HUES64 (cell line): ENCODE measurements at regions not wholly inside any gene's neighbourhood (a gene's known extent, or its start where the extent isn't known, plus 50 kb on each side); places are given as distances from the start of the nearest gene placed in this dataset.

Source experiments
- H3K27ac ChIP-seq: 2 replicates; pipeline ENCODE4 v1.7.0; 2013; ENCODE audit warnings: low read depth, low read length, inconsistent platforms
- H3K27me3 ChIP-seq: 2 replicates; pipeline ENCODE4 v1.6.1; 2013; ENCODE audit warnings: mild to moderate bottlenecking, low read length; ENCODE audit not compliant: insufficient read depth
- H3K36me3 ChIP-seq: 2 replicates; pipeline ENCODE4 v1.6.1; 2013; ENCODE audit warnings: mild to moderate bottlenecking, low read length; ENCODE audit not compliant: insufficient read depth
- H3K4me1 ChIP-seq: 2 replicates; pipeline ENCODE4 v1.6.1; 2013; ENCODE audit warnings: mild to moderate bottlenecking, low read length, moderate library complexity; ENCODE audit not compliant: insufficient read depth
- H3K4me3 ChIP-seq: 2 replicates; pipeline ENCODE4 v1.5.1; 2013; ENCODE audit warnings: mild to moderate bottlenecking, low read length, moderate library complexity
- H3K9ac ChIP-seq: 2 replicates; pipeline ENCODE4 v1.6.1; 2013; ENCODE audit warnings: mild to moderate bottlenecking, low read depth, low read length
- H3K9me3 ChIP-seq: 2 replicates; pipeline ENCODE4 v1.6.1; 2013; ENCODE audit warnings: low read depth, low read length; ENCODE audit not compliant: insufficient read depth
- WGBS: fragments of 150-250, 120-280 bp; methylation state at CpG from one replicate; pipeline ENCODE4 v1.1.7; 2013; ENCODE audit warnings: missing lambda C conversion rate; 5-methylcytosine and 5-hydroxymethylcytosine counted together

DNA sequence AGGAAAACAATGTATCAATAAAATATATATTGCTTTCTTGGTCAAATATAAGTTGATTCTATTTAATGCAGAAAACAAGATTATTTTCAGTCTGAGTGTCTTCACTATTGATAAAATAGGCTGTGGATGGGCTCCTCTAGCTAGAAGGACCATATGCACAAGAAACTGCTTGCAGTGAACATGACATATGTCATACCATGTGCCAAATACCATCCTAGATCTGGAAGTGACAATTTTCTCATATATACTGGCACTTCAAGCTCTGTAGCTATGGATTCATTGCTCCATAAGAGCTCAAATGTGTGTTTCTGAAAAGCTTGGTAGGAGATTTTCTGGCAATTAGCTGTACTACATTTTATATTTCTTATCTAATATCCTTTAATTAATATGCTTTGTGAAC, 95.6 kb upstream of the CDH6 start:
- Histone ChIP-seq H3K4me3 (no peak overlapping the region), H3K27me3 (no peaks in the 10 kb centered on the region), H3K4me1 (peaks cover 12% of the 10 kb centered on the region), H3K9me3 (peaks cover 9% of the 10 kb centered on the region; the same call in 1 of the 2 replicates), H3K36me3 (no peaks in the 10 kb centered on the region), H3K9ac (no peak overlapping the region), H3K27ac (no peak overlapping the region)

DNA sequence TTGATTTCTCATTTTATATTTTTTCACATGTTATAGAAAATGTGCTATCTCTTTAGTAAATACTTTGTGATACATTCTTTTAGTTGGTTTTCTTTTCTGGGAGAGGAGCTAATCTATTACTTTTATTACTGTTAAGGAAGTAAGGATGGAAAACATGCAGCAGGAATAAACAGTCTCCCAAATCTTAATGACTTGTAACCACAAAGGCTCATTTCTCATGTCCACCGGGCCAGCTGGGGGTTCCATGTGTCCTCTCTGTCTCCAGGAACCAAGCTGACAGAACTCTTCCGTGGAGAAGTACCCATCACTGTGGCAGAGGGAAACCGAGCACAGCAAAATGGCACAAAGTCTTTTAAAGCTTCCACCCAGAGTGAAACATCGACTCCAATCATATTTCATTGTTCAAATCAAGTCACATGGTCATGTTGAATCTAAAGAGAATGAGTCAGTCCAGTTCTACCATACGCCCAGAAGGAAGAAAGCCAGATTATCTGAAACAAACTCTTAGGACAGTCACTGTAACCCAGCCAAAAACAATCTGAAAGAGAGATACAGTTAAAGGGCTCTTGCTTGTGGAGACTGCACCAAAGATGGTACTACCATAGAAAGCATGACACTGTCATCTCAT, 97.1 kb upstream of the CDH6 start:
- H3K9me3 ChIP-seq: peaks cover 9% of the 10 kb centered on the region; the same call in 1 of the 2 replicates
- peaks cover 9% of the 10 kb centered on the region; the same call in 1 of the 2 replicates for H3K4me1 ChIP-seq
- WGBS: 96% methylated on average over 5 of the region's 5 CpGs
- H3K36me3 ChIP-seq: no peaks in the 10 kb centered on the region
- H3K9ac ChIP-seq: no peak overlapping the region
- H3K27me3 ChIP-seq: no peaks in the 10 kb centered on the region
- no peak overlapping the region for H3K4me3 ChIP-seq
- no peak overlapping the region for H3K27ac ChIP-seq

DNA sequence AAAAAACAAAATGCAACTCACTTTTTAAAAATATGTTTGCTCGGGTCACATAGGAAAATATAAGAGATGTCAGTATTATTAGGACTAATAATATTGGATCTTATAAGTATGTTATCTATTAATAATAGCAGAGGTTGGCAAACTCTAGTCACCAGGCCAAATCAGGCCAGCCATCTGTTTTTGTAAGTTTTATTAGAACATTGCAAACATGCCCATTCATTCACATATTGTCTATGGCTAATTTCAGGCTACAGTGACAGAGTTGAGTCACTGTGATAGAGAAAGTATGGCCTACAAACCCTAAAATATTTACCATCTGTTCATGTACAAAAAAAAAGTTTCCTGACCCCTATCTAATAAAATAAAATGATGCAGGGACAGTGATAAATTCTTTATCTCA, 97.7 kb upstream of the CDH6 start:
- WGBS: no CpG with 5 or more reads among the region's 1 CpG
- Histone ChIP-seq H3K4me3 (no peak overlapping the region), H3K27ac (no peak overlapping the region), H3K9ac (no peak overlapping the region), H3K36me3 (no peaks in the 10 kb centered on the region), H3K9me3 (peaks cover 9% of the 10 kb centered on the region; the same call in 1 of the 2 replicates), H3K4me1 (peaks cover 9% of the 10 kb centered on the region; the same call in 1 of the 2 replicates), H3K27me3 (no peaks in the 10 kb centered on the region)

DNA sequence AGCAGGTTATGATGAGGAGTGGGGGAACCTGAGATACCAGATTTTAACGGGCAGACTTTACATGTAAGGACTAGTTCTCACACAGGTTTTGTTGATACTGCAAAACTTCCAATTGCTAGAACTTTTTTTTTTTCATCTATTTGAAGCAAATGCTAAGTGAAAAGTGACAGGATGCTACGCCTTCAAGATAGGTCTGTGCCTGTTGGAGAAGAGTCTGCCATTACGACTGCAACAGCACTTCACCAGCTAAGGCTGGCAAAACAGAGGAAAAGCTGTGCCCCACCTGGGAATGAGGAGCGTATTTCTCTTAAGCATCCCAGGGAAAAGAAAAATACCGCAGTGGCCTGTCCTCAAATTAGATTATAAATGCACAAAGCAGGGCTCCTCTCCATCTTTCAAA, 102.0 kb upstream of the CDH6 start:
- Histone ChIP-seq H3K4me1 (peaks cover 9% of the 10 kb centered on the region; the same call in 1 of the 2 replicates), H3K27ac (no peak overlapping the region), H3K9me3 (peaks cover 9% of the 10 kb centered on the region; the same call in 1 of the 2 replicates), H3K36me3 (no peaks in the 10 kb centered on the region), H3K4me3 (no peak overlapping the region), H3K27me3 (no peaks in the 10 kb centered on the region), H3K9ac (no peak overlapping the region)
- 98% methylated on average over 5 of the region's 5 CpGs for WGBS

DNA sequence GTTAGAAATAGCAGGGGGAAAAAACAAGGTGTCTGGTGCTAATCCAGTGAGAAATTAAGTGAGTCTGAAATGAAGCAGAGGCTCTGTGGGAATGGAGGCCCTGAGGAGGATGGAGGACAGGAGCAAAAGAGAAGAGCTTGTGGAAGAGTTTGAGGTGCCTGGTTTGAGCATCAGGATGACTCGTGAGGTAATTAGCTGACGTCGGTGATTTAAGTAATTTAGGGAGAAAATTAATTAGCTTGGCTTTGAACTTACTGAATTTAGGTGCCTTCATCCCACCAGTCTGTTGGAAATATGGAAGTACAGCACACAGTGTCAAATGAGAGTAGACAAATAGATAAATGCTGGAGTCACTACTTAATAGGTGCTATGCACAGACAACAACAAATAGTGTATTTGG, 103.0 kb upstream of the CDH6 start:
- Histone ChIP-seq H3K27ac (no peak overlapping the region), H3K4me1 (peaks cover 9% of the 10 kb centered on the region; the same call in 1 of the 2 replicates), H3K27me3 (no peaks in the 10 kb centered on the region), H3K9me3 (peaks cover 9% of the 10 kb centered on the region; the same call in 1 of the 2 replicates), H3K9ac (no peak overlapping the region), H3K36me3 (no peaks in the 10 kb centered on the region), H3K4me3 (no peak overlapping the region)
- WGBS: 94% methylated on average over 3 of the region's 3 CpGs

DNA sequence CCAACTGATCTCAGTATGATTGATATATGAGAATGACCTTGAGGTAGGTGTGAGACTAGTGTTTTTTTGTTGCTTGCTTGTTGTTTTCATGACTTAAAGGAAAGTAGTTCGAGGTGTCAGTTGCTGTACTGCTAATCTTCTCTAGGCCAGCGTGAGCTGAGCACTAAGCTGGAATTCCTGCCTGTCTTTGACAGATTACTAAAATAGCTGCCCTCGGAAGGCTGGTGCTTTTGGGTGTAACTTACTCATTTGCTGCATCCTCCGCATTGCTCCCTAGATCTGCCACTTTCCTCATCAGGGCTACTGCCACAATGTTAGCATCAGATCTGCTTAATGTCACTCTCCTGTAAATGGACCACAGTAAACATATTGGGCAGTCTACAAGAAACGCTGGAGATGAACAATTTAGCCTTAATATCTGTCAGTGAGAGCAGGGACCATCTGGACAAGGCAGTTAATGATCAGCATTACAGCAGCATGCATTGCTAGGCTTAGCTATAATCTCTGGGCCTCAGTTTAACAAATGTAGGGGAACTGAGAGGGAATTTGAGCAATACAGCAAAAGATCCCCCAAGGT, 106.6 kb upstream of the CDH6 start:
- H3K4me3 ChIP-seq: no peak overlapping the region
- no peak overlapping the region for H3K9ac ChIP-seq
- 88% methylated on average over 5 of the region's 5 CpGs for WGBS
- H3K9me3 ChIP-seq: no peaks in the 10 kb centered on the region
- no peaks in the 10 kb centered on the region for H3K36me3 ChIP-seq
- H3K27me3 ChIP-seq: no peaks in the 10 kb centered on the region
- 0 out of 2 replicates have a peak, but pooled peaks cover 5% of the 10 kb centered on the region for H3K4me1 ChIP-seq
- no peak overlapping the region for H3K27ac ChIP-seq

DNA sequence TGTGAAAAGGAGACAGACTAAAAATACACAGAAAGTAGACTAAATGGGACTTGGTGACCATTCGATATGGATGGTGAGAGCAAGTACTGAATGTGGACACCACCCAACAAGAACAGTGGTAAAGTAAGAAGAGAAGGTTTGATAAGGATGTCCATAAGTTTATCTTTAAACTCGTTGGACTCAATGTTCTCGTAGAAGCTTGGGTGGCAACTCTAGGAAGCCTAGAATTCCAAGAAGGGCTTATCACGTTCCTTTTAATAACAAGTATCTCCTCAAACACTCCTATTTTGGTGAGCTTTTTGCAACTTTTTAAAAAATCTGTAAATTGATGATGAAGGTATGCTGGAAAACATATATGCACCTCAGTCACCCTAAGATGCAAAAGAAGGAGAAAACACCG, 108.6 kb upstream of the CDH6 start:
- H3K36me3 ChIP-seq: no peaks in the 10 kb centered on the region
- 94% methylated on average over 4 of the region's 5 CpGs for WGBS
- no peak overlapping the region for H3K4me3 ChIP-seq
- no peaks in the 10 kb centered on the region for H3K27me3 ChIP-seq
- 0 out of 2 replicates have a peak, but pooled peaks cover 5% of the 10 kb centered on the region for H3K4me1 ChIP-seq
- H3K9ac ChIP-seq: no peak overlapping the region
- H3K9me3 ChIP-seq: no peaks in the 10 kb centered on the region
- no peak overlapping the region for H3K27ac ChIP-seq

DNA sequence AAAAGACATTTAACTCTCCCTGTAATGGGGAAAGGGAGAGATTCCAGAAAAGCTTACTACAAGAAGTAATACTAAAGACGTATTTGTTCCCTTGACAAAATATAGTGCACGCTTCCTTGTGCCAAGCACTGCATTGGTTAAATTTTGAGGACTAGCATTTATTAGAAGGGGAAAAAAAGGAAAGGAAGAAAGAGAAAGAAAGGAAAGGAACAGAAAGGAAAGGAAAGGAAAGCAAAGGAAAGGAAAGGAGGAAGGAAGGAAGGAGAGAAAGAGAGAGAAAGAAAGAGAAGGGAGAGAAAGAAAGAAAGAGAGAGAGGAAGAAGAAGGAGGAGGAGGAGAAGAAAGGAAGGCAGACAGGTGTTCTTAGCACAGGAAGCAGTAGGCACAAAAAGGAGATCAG, 110.1 kb upstream of the CDH6 start:
- Histone ChIP-seq H3K9ac (no peak overlapping the region), H3K9me3 (no peaks in the 10 kb centered on the region), H3K27me3 (no peaks in the 10 kb centered on the region), H3K4me1 (peaks cover 12% of the 10 kb centered on the region), H3K36me3 (no peaks in the 10 kb centered on the region), H3K4me3 (no peak overlapping the region), H3K27ac (no peak overlapping the region)
- WGBS: 97% methylated on average over 2 of the region's 2 CpGs

DNA sequence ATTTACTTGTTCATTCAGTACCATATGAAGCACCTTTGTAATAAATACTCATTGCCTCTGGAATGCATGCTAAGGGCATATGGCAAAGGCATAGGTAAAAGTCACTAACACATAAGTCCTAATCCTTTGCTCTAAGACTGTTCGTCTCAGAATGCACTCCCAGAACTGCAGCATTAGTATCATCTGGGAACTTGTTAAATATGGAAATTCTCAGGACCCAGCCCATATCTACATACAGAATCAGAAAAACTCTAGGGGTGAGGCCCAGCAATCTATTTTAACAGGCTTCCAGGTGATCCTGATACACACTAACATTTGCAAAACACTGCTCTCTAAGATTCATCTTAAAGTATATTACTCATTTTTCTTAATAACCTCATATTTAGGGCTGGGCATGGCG, 113.8 kb upstream of the CDH6 start:
- WGBS: 94% methylated on average over 2 of the region's 2 CpGs
- peaks cover 14% of the 10 kb centered on the region for H3K4me1 ChIP-seq
- H3K4me3 ChIP-seq: no peak overlapping the region
- H3K27me3 ChIP-seq: no peaks in the 10 kb centered on the region
- no peak overlapping the region for H3K27ac ChIP-seq
- no peaks in the 10 kb centered on the region for H3K36me3 ChIP-seq
- H3K9ac ChIP-seq: no peak overlapping the region
- H3K9me3 ChIP-seq: peaks cover 6% of the 10 kb centered on the region

DNA sequence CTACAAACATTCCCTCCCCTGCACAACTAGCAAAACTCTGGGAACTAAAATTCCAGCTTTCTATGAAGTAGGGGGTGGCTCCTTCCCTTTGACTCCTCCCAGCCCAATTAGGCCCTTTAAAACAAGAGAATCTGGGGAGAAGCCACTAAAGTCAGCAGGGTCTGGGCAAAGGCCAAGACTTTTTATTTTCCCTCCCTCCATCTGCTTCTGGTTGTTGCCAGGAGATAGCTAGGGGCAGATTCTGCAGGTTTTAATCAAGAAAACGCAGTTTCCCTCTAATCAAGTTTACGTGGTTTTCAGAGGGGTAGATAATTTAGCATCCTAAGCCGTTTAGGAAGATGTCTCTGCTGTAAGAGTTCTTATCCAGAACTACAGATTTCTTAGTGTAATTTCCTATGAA, 114.5 kb upstream of the CDH6 start:
- no peaks in the 10 kb centered on the region for H3K27me3 ChIP-seq
- no peak overlapping the region for H3K4me3 ChIP-seq
- H3K36me3 ChIP-seq: no peaks in the 10 kb centered on the region
- whole genome bisulfite sequencing: 91% methylated on average over 3 of the region's 3 CpGs
- no peak overlapping the region for H3K9ac ChIP-seq
- peaks cover 14% of the 10 kb centered on the region for H3K4me1 ChIP-seq
- H3K27ac ChIP-seq: no peak overlapping the region
- peaks cover 8% of the 10 kb centered on the region for H3K9me3 ChIP-seq

DNA sequence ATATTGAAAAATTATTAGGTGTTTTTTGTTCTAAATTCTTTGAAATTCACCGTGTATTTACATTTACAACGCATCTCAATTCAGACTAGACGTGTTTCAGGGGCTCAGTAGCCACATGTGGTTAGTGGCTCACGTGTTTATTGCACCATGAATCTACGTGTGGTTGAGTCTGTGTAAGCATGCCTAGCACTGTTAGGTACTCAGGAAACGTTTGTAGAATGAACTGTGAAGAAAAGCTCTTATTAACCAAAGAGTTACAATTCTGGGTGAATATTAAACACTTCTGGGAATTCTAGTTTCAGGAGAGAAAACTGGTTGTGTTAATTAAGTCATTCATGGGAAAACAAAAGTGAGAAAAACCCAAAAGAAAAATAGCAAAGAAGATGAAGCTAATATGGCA, 117.5 kb upstream of the CDH6 start:
- H3K27me3 ChIP-seq: no peaks in the 10 kb centered on the region
- 90% methylated on average over 6 of the region's 6 CpGs for WGBS
- H3K27ac ChIP-seq: no peak overlapping the region
- H3K9me3 ChIP-seq: peaks cover 8% of the 10 kb centered on the region
- H3K4me3 ChIP-seq: no peak overlapping the region
- no peak overlapping the region for H3K9ac ChIP-seq
- H3K36me3 ChIP-seq: no peaks in the 10 kb centered on the region
- peaks cover 14% of the 10 kb centered on the region for H3K4me1 ChIP-seq
